OCI-LY1 (cell line): ENCODE measurements at regions not wholly inside any gene's neighbourhood (a gene's known extent, or its start where the extent isn't known, plus 50 kb on each side); places are given as distances from the start of the nearest gene placed in this dataset.

ENCODE experiments used
- CTCF ChIP-seq: fragments of 200-600 bp; sonication (generic), shearing (Covaris generic); IDR thresholded peaks from 2 replicates; pipeline ENCODE4 v1.5.1; 2017; ENCODE audit warnings: mild to moderate bottlenecking, antibody characterized with exemption, low read length, moderate library complexity, mixed read lengths
- EZH2 ChIP-seq: fragments of 200-600 bp; sonication (generic), shearing (Covaris generic); IDR thresholded peaks from 2 replicates; pipeline ENCODE4 v1.8.0; 2017; ENCODE audit warnings: borderline replicate concordance, mixed run types, mild to moderate bottlenecking, antibody characterized with exemption, low read length, moderate library complexity, mixed read lengths

GRCh38 chr16:87222335-87222734 is 94.9 kb downstream of the C16orf95 start:
- TF ChIP-seq CTCF (no peak), EZH2 (no peak)
